NCI-H446 treated with DMSO at 0.1 percent for 48 hours (cell line): ENCODE measurements at regions not wholly inside any gene's neighbourhood (a gene's known extent, or its start where the extent isn't known, plus 50 kb on each side); places are given as distances from the start of the nearest gene placed in this dataset.
"Not testable (repeated sequence)": the region's sequence is repeated elsewhere in the genome, so short reads cannot be mapped to it uniquely, and the experiment has no call there.

Experiments used
- DNase-seq: peaks from one replicate; lab custom pipeline; 2025; lab: John Stamatoyannopoulos, UW

GRCh38 chr1:164006186-164006585, 552.8 kb upstream of the PBX1 start:
- DNase-seq: not testable (repeated sequence)

- DNase-seq: no peak
Observed at GRCh38 chr1:164006621-164007020, 552.4 kb upstream of the PBX1 start.

- no peak for DNase-seq
Observed at GRCh38 chr1:164017239-164017638, 541.7 kb upstream of the PBX1 start.

GRCh38 chr1:164020391-164020790, 538.6 kb upstream of the PBX1 start:
- no peak for DNase-seq

GRCh38 chr1:164021813-164022212, 537.2 kb upstream of the PBX1 start:
- DNase-seq: no peak

- no peak for DNase-seq
Observed at GRCh38 chr1:164033782-164034181, 525.2 kb upstream of the PBX1 start.

- DNase-seq: no peak
Observed at GRCh38 chr1:164040754-164041153, 518.2 kb upstream of the PBX1 start.

GRCh38 chr1:164051782-164052181, 507.2 kb upstream of the PBX1 start:
- DNase-seq: no peak

- no peak for DNase-seq
Observed at GRCh38 chr1:164054331-164054730, 504.7 kb upstream of the PBX1 start.

GRCh38 chr1:164058198-164058597, 500.8 kb upstream of the PBX1 start:
- no peak for DNase-seq

GRCh38 chr1:164061528-164061927, 497.5 kb upstream of the PBX1 start:
- DNase-seq: no peak

GRCh38 chr1:164064501-164064900, 494.5 kb upstream of the PBX1 start:
- no peak for DNase-seq

- DNase-seq: no peak
Observed at GRCh38 chr1:164071288-164071687, 487.7 kb upstream of the PBX1 start.

GRCh38 chr1:164086832-164087231, 472.2 kb upstream of the PBX1 start:
- no peak for DNase-seq

- DNase-seq: no peak
Observed at GRCh38 chr1:164087906-164088453, 471.0 kb upstream of the PBX1 start.

GRCh38 chr1:164092603-164093353, 466.2 kb upstream of the PBX1 start:
- no peak for DNase-seq

- no peak for DNase-seq
Observed at GRCh38 chr1:164093543-164093942, 465.4 kb upstream of the PBX1 start.

- DNase-seq: no peak
Observed at GRCh38 chr1:164101802-164102201, 457.2 kb upstream of the PBX1 start.

- DNase-seq: no peak
Observed at GRCh38 chr1:164131949-164132348, 427.0 kb upstream of the PBX1 start.

GRCh38 chr1:164137273-164137925, 421.6 kb upstream of the PBX1 start:
- no peak for DNase-seq

GRCh38 chr1:164141797-164142196, 417.2 kb upstream of the PBX1 start:
- DNase-seq: no peak

GRCh38 chr1:164154622-164155021, 404.4 kb upstream of the PBX1 start:
- no peak for DNase-seq

GRCh38 chr1:164155347-164155746, 403.6 kb upstream of the PBX1 start:
- DNase-seq: no peak
